A673 (cell line): ENCODE measurements at regions not wholly inside any gene's neighbourhood (a gene's known extent, or its start where the extent isn't known, plus 50 kb on each side); places are given as distances from the start of the nearest gene placed in this dataset.

Source experiments
- BruUV-seq: library from RNA; stranded (reverse); fragments of 400-500 nt; replicated peaks from 2 replicates; lab custom pipeline; 2021; lab: Mats Ljungman, UMichigan
- CTCF ChIA-PET: fragments of 300-600 bp; sonication (Branson Sonifier 250); formaldehyde crosslinking; loops from one replicate; lab custom pipeline; 2022; ENCODE audit warnings: antibody characterized with exemption; lab: Charles Lee
- POLR2A ChIA-PET: fragments of 300-600 bp; sonication (Branson Sonifier 250); formaldehyde crosslinking; loops from one replicate; lab custom pipeline; 2022; ENCODE audit warnings: antibody characterized with exemption; ENCODE audit not compliant: low non-redundant PET; lab: Charles Lee
- DNase-seq: peaks from one replicate; pipeline ENCODE4 v3.0.0-alpha.2; 2015; ENCODE audit warnings: low spot score
- H3K27ac ChIP-seq: fragments of 200-600 bp; sonication (generic); 2 replicates; pipeline ENCODE4 v1.5.1; 2016; ENCODE audit warnings: mixed run types, low read depth, mild to moderate bottlenecking, mixed read lengths, antibody characterized with exemption, low read length; ENCODE audit not compliant: poor library complexity, severe bottlenecking
- H3K27me3 ChIP-seq: fragments of 200-600 bp; sonication (generic); replicated peaks from 2 replicates; pipeline ENCODE4 v1.6.1; 2017; ENCODE audit warnings: mixed run types, low read depth, mild to moderate bottlenecking, mixed read lengths, antibody characterized with exemption, low read length; ENCODE audit not compliant: insufficient read depth, poor library complexity
- H3K36me3 ChIP-seq: fragments of 200-600 bp; sonication (generic); 2 replicates; pipeline ENCODE4 v1.6.1; 2016; ENCODE audit warnings: mixed run types, mild to moderate bottlenecking, mixed read lengths, antibody characterized with exemption, low read length; ENCODE audit not compliant: insufficient read depth, poor library complexity, severe bottlenecking
- H3K4me1 ChIP-seq: fragments of 200-600 bp; sonication (generic); 2 replicates; pipeline ENCODE4 v1.6.1; 2017; ENCODE audit warnings: mixed run types, mild to moderate bottlenecking, mixed read lengths, antibody characterized with exemption, low read length; ENCODE audit not compliant: insufficient read depth, poor library complexity, severe bottlenecking
- H3K4me3 ChIP-seq: fragments of 200-600 bp; sonication (generic); 2 replicates; pipeline ENCODE4 v1.5.1; 2016; ENCODE audit warnings: low read depth, mixed run types, mild to moderate bottlenecking, mixed read lengths, low read length; ENCODE audit not compliant: poor library complexity, severe bottlenecking
- H3K9me3 ChIP-seq: fragments of 200-600 bp; sonication (generic); 2 replicates; pipeline ENCODE4 v1.6.1; 2016; ENCODE audit warnings: mixed run types, low read depth, mild to moderate bottlenecking, mixed read lengths, antibody characterized with exemption, low read length; ENCODE audit not compliant: poor library complexity, severe bottlenecking
- EZH2 ChIP-seq: fragments of 200-600 bp; sonication (generic); IDR thresholded peaks from 2 replicates; pipeline ENCODE4 v1.6.1; 2017; ENCODE audit warnings: borderline replicate concordance, low read depth, mild to moderate bottlenecking, mixed read lengths, antibody characterized with exemption, low read length; ENCODE audit not compliant: poor library complexity, severe bottlenecking
- intact Hi-C: fragments of 100-400 bp; cut with micrococcal nuclease; formaldehyde crosslinking; loops from one replicate; pipeline ENCODE4 v1.10.0; 2022; ENCODE audit not compliant: unreplicated experiment
- TF ChIP-seq, protein P1 (sequence below): fragments of 300-800, 200-600 bp; sonication (generic); conservative IDR thresholded peaks from 2 replicates; pipeline ENCODE4 v1.5.1; 2017; ENCODE audit warnings: low read depth, mild to moderate bottlenecking, antibody characterized with exemption, low read length, moderate library complexity, mixed read lengths

- BruUV-seq, result no TSS peak
- Histone ChIP-seq H3K27me3 (no peaks in the 10 kb centered on the region), H3K36me3 (no peaks in the 10 kb centered on the region), H3K4me1 (peaks cover 21% of the 10 kb centered on the region), H3K27ac (no peak overlapping the region), H3K9me3 (no peaks in the 10 kb centered on the region), H3K4me3 (no peak overlapping the region)
- no peak for TF ChIP-seq EZH2
- TF ChIP-seq, protein P1, sequence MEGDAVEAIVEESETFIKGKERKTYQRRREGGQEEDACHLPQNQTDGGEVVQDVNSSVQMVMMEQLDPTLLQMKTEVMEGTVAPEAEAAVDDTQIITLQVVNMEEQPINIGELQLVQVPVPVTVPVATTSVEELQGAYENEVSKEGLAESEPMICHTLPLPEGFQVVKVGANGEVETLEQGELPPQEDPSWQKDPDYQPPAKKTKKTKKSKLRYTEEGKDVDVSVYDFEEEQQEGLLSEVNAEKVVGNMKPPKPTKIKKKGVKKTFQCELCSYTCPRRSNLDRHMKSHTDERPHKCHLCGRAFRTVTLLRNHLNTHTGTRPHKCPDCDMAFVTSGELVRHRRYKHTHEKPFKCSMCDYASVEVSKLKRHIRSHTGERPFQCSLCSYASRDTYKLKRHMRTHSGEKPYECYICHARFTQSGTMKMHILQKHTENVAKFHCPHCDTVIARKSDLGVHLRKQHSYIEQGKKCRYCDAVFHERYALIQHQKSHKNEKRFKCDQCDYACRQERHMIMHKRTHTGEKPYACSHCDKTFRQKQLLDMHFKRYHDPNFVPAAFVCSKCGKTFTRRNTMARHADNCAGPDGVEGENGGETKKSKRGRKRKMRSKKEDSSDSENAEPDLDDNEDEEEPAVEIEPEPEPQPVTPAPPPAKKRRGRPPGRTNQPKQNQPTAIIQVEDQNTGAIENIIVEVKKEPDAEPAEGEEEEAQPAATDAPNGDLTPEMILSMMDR, result no peak
- no peak for DNase-seq
- CTCF ChIA-PET, result no interaction called here
- POLR2A ChIA-PET, result interaction anchor here (0.5 kb wide), 1 partner anchor 13 kb away, joined by 3 read pairs; no protein-coding TSS in a partner anchor
- intact Hi-C loops, result no loop called here
These were observed 178.7 kb upstream of the DPH6 start for GRCh38 chr15:35724626-35725025.

GRCh38 chr15:35725353-35725752 is 179.4 kb upstream of the DPH6 start:
- Histone ChIP-seq H3K36me3 (no peaks in the 10 kb centered on the region), H3K4me3 (no peak overlapping the region), H3K9me3 (no peaks in the 10 kb centered on the region), H3K27me3 (no peaks in the 10 kb centered on the region), H3K4me1 (peaks cover 21% of the 10 kb centered on the region), H3K27ac (no peak overlapping the region)
- CTCF ChIA-PET, result no interaction called here
- no TSS peak for BruUV-seq
- POLR2A ChIA-PET, result no interaction called here
- intact Hi-C loops, result no loop called here
- TF ChIP-seq EZH2, result no peak
- TF ChIP-seq, protein P1, result no peak
- DNase-seq, result no peak

DNA sequence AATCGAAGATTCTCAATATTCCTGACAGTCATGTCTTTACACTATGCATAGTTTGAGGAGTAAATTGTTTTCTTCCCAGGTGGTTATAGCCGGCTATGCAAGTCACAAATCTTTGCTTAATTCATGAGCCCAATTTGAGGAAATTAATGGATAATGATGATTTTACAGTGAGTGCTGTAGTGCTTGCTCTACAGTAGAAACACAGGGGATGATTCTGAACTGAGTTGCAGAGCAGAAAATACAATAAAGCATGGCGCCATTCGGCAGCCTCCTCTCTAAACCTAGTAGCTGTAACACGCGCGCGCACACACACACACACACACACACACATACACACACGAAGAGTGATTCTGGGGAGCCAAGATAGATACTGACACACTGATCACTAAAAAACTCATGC is 181.7 kb upstream of the DPH6 start:
- BruUV-seq, result no TSS peak
- DNase-seq, result no peak
- CTCF ChIA-PET, result no interaction called here
- H3K27me3 ChIP-seq, result no peaks in the 10 kb centered on the region
- intact Hi-C loops, result no loop called here
- peaks cover 15% of the 10 kb centered on the region for H3K4me1 ChIP-seq
- H3K27ac ChIP-seq, result no peak overlapping the region
- TF ChIP-seq, protein P1, result no peak
- TF ChIP-seq EZH2, result no peak
- H3K9me3 ChIP-seq, result no peaks in the 10 kb centered on the region
- POLR2A ChIA-PET, result no interaction called here
- no peak overlapping the region for H3K4me3 ChIP-seq
- H3K36me3 ChIP-seq, result no peaks in the 10 kb centered on the region
